ENCODE measurements at regions not wholly inside any gene's neighbourhood (a gene's known extent, or its start where the extent isn't known, plus 50 kb on each side); places are given as distances from the start of the nearest gene placed in this dataset.

DNA sequence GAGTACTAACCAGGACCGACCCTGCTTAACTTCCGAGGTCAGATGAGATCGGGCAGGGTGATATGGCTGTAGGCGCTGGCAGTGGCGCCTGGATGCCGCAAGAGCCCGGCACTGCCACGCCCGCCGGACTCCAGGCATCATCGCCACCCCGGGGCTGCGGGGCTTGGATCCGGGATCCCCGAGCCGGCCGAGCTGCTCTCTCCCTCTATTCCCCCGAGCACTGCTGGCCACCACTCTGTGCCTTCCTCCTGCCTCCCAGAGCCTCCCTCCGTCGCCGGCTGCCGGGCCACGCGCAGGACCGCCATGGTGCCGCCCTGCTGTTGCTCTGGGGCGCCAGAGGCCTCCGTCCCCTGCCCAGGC, 153.2 kb upstream of the ALG10B start:
- TF ChIP-seq, protein P1, sequence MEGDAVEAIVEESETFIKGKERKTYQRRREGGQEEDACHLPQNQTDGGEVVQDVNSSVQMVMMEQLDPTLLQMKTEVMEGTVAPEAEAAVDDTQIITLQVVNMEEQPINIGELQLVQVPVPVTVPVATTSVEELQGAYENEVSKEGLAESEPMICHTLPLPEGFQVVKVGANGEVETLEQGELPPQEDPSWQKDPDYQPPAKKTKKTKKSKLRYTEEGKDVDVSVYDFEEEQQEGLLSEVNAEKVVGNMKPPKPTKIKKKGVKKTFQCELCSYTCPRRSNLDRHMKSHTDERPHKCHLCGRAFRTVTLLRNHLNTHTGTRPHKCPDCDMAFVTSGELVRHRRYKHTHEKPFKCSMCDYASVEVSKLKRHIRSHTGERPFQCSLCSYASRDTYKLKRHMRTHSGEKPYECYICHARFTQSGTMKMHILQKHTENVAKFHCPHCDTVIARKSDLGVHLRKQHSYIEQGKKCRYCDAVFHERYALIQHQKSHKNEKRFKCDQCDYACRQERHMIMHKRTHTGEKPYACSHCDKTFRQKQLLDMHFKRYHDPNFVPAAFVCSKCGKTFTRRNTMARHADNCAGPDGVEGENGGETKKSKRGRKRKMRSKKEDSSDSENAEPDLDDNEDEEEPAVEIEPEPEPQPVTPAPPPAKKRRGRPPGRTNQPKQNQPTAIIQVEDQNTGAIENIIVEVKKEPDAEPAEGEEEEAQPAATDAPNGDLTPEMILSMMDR (IDR thresholded peaks at IDR 0.05): no peak
- TF ChIP-seq POLR2AphosphoS5 (IDR thresholded peaks at IDR 0.05): no peak

Measured in gastroesophageal sphincter (tissue), 3 donors.